ENCODE measurements at regions not wholly inside any gene's neighbourhood (a gene's known extent, or its start where the extent isn't known, plus 50 kb on each side); places are given as distances from the start of the nearest gene placed in this dataset.
"Not testable (repeated sequence)": the region's sequence is repeated elsewhere in the genome, so short reads cannot be mapped to it uniquely, and the experiment has no call there.

DNA sequence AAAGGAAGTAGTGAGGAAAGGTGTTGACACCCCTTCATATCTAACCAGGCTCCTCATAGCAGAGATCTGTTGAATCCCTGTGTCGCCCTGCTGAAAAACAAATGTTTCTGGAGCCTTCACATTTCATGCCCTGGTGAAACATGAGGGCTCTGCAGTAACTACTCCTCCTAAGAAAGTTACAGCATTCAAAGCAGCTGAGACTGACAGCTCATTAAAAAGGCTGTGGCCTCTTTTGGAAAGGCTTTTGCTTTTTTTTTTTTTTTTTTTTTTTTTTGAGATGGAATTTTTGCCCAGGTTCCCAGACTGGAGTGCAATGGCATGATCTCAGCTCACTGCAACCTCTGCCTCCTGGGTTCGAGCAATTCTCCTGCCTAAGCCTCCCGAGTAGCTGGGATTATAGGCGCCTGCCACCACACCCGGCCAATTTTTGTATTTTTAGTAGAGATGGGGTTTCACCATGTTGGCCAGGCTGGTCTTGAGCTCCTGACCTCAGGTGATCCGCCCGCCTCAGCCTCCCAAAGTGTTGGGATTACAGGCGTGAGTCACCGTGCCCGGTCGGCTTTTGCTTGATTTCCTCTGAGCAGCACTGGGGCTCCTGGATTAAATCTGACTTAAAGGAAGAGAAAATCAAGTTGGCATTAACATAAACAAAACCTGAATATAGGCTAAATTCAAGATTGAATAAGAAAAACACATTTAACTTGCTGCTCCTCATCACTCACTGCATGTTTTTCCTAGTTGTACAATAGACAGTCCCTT, 112.9 kb downstream of the PCSK1 start:
- not testable (repeated sequence) for DNase-seq

DNA sequence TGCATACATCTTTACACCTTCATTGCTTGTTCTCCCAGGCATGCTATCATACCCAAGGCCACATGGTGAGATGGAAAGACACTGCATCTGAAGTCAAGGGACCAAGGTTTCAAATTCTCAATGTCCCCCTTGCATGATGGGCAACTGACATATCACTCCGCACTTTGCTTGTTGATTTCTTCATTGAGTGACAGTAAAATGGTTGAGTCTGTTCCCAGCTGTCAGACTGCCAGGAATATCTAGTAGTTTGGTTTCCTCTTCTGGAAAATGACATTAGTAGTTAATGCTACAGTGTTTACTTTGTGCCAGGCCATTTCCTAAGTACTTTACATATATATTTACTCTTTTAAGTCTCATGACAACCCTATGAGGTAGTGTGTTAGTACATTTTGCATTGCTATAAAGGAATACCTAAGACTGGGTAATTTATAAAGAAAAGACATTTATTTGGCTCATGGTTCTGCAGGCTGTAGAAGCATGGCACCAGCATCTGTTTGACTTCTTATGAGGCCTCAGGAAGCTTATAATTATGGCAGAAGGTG, 114.4 kb downstream of the PCSK1 start:
- DNase-seq = no peak

DNA sequence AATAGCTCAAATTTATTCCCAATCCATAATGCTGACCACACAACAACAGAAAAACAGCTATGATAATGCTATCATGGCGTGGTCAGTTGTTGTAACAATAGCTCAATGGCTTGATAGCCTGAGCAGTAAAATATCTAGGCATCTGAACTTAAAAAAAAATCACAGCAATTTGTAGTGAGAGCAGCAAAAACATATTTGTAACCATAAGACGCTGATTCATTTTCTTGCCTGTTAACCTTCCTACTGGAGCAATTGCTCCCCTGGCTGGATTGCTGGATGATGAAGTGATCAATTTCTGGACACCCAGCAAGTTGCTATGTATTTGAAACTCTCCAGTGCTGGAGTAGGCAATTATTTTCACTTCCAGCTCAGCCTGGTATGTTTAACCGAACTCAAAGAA, 115.1 kb downstream of the PCSK1 start:
- no peak for DNase-seq

DNA sequence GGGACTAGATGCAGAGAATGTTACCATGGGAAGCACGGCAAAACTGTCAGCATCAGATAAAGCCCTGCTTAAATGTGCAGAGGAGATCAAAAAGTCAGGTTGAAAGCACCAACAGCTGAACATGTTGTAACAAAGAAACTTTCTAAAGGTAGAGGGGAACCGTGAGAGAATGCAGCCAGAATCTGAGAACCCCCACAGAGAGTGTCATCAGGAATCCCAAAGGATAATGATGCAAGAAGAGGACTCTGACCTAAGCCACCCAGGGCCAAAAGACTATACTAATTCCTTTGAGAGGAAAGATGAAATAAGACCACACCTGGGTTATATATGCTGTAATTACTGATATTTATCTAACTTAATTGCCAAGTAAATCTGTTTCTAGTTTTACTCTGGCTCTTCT, 116.6 kb downstream of the PCSK1 start:
- DNase-seq = no peak

DNA sequence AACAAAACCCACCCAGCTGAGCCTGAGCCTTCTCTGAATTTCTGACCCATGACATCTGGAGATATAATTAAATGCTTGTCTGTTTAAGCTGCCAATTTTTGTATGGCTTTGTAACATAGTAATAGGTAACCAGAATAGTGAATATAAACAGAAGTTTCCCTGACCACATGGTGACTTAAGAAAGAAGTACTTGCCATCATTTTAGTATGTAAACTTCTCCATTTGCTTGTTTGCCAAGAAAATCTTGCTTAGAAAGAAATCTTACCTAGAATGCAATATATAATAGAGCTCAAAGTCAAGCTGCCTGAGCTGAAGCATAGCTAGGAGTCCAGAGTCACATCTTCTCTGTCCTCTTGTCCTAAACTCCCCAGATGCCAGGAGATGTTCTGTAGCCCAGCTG, 117.0 kb downstream of the PCSK1 start:
- DNase-seq = no peak

DNA sequence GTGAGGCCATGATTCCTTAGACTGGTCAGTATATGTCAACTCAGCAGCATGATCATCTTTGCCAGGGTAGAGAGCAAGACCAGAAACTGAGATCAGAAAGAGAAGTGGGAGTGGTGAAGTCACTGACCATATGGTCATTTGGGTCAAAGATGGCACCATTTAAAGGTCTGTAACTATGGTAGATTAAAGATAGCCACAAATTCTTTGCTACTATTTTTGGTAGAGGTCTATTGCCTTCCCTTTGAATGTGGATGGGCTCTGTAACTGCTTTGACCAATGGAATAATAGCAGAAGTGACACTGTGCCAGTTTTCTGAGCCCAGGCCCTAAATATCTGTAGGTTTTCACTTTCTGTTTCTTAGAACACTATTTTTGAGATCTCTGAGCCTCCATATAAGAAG, 117.6 kb downstream of the PCSK1 start:
- DNase-seq = no peak

DNA sequence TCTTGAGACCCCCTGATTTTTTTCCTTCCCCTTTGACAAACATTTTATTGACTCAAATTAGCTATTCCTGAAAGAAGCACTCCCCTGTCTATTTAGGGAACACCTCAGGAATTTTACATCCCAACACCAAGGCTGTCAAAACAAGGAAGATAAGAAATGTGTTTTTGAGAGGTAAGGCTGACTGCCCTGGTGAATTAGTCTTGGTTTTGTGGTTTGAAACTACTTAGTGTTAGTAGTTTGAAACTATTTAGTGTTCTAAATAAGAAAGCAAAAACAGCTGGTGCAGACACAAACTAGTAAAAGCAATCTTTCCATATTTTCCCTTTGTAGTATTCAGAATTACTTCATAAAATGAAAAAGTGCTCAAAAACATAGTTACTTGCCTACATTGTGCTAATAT, 120.7 kb downstream of the PCSK1 start:
- no peak for DNase-seq

DNA sequence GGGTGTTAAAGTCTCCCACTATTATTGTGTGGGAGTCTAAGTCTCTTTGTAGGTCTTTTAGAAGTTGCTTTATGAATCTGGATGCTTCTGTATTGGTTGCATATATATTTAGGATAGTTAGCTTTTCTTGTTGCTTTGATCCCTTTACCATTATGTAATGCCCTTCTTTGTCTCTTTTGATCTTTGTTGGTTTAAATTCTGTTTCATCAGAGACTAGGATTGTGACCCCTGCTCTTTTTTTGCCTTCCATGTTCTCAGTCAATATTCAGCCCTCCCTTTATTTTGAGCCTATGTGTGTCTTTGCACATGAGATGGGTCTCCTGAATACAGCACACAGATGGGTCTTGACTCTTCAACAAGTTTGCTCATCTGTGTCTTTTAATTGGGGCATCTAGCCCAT, 126.0 kb downstream of the PCSK1 start:
- DNase-seq = not testable (repeated sequence)

DNA sequence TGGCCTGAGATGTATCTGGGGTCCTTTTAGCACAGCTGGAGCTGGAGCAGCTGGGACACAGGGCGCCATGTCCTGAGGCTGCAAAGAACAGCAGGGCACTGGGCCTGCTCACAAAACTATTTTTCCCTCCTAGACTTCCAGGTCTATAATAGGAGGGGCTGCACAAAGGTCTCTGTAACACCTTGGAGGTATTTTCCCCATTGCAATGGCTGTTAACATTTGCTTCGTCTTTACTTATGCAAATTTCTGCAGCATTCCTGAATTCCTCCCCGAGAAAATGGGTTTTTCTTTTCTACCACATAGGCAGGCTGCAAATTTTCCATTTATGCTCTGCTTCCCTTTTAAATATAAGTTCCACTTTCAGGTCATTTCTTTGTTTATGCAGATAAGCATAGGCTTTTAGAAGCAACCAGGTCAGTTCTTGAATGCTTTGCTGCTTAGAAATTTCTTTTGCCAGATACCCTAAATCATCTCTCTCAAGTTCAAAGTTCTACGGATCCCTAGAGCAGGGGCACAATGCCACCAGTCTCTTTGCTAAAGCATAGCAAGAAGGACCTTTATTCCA, 130.8 kb downstream of the PCSK1 start:
- no peak for DNase-seq

DNA sequence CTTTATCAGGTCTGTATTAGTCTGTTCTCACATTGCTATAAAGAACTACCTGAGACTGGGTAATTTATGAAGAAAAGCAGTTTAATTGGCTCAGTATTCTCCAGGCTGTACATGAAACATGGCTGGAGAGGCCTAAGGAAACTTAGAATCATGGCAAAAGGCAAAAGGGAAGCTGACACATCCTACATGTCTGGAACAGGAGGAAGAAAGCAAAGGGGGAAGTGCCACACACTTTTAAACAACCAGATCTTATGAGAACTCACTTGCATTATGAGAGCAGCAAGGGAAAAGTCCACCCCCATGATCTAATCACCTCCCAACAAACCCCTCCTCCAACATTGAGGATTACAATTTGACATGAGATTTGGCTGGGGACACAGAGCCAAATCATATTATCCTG, 132.1 kb downstream of the PCSK1 start:
- no peak for DNase-seq

DNA sequence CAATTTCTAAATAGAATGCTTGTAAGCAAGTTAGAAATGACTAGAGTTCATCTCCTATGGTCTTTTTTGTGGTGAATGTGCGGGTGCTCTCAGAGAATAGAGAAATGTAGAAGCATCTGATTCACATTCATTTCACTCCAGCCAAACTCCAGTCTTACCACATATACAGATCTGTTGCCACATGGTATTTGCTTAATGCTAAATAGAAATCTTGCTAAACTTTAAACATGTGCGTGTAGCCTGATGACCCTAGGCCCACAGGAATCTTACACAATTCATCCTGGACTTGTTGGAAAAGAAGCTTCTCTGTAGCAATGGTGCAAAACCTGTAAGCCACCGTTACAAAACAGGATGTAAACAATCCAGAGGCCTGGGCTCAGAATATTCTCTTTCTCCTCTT, 135.2 kb downstream of the PCSK1 start:
- DNase-seq = no peak

DNA sequence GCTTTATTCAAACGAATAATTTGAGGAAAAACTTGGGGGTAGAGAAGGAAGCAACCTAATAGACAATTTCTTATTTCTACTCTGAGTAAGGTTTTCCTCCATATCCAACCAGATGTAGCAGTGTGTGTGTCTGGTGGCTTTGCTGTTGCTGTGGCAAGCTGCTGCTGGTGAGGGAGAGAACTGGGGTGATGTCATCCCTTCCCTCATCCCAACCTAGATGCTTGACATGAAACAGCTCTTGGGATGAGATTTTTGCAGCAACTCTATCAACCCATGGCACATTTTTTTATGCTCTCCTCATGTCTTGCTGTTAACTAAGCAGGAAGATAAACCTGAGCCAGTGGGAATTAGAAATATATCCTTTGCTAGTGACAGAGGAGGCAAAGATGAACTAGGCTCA, 135.8 kb downstream of the PCSK1 start:
- no peak for DNase-seq

DNA sequence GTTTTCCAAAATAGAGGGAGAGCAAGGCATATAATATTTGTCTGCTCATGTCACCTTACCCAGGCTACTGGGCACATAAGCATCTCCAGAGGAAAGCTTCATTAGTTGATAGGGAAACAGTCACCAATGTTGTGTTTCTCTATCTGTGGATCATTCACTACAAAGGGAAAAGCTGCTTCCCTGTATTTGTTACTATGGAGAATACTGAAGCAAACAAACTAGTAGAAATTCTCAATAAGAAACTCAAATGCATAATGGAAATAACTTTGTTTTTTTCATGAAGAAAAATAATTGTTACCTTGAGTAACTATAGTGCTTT, 138.2 kb downstream of the PCSK1 start:
- no peak for DNase-seq

DNA sequence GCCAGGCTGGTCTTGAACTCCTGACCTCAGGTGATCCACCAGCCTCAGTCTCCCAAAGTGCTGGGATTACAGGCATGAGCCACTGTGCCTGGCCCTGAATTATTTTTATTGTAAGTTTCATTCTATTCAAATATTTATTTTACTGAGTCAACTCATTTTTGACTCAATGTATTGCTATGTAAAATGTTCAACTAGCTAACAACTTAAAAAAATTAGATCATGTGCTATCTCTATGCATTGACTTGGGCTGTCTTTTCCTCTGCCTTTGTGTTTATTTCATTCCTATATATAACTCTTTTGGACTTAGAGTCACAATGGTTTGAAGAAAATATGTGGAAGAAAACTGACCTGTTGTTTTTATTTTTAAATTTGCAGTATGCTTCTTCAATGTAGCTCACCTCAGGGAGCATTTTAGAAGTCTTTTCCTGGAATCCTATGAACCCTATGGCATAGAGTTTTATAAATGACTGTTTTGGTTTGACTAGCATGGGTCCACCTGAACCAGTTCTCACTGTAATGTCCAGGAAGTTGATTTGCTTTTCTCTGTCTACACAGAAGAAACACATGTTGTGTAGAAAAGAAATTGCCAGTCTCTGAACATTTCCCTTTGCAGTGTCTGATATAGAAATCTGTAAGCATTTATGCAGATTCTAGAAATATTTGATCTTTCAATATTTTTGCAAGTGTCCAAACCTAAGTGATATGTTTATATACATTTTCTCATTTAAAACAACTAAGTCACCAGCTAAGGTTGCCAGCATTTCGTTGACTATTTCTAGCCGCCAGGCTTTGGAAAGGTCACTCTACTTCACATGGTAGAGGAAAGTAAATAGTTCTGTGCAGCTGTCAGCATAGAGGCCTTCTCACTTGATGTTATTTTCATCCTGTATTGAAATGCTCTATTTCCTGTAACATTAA, 138.8 kb downstream of the PCSK1 start:
- no peak for DNase-seq

DNA sequence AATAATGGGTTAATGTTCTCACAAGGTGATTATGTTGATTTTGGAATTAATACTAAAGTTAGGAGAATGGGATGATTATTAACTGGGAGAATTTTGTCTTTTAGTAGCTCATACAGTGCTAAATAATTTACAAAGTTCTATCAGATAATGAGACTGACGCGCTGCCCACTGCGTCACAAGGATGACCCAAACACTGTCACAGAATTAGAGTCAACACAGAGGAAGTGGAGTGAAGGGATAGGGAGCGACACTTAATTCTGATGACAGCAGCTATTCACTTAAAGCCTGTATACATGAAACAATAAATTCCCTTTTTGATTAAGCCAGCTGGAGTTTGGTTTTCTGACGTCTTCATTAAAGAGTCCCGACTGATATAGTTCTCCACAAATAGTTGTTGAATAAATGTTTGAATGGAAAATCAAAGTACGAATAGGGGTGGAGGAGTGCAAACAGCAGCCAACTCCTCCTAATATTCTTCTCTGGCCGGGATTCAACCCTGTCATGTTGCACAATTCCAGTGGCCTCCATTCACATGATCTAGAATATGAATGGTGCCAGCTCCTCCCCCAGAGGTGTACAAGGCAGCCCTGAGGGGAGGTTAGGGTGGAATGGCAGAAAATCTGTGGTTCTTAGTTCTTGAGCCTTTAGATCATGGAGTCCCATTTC, 140.3 kb downstream of the PCSK1 start:
- DNase-seq = no peak

DNA sequence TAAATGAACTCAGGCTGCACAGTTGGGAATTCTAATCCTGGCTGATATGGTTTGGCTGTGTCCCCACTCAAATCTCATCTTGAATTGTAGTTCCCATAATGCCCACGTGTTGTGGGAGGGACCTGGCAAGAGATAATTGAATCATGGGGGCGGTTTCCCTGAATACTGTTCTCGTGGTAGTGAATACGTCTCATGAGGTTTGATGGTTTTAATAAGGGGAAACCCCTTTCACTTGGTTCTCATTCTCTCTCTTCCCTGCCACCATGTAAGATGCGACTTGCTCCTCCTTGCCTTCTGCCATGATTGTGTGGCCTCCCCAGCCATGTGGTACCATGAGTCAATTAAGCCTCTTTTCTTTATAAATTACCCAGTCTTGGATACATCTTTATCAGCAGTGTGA, 143.8 kb downstream of the PCSK1 start:
- peak in 1 of 2 experiments; percentile 24 for DNase-seq

DNA sequence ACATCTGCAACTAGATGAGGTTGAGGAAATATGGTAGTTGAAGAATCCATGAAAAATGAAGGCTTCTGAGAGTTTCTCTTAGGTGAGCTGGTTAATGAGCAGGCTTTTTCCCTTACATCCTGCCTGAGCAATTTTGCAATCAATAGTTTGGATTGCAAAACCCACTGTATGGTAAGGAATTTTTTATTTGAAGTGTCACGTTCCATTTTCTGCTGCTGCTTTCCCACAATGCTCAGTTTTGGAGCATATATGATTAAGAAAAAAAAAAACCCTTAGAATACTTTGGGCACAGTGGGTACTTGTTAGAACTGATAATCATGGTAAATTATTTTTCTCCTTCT, 144.2 kb downstream of the PCSK1 start:
- DNase-seq = no peak

DNA sequence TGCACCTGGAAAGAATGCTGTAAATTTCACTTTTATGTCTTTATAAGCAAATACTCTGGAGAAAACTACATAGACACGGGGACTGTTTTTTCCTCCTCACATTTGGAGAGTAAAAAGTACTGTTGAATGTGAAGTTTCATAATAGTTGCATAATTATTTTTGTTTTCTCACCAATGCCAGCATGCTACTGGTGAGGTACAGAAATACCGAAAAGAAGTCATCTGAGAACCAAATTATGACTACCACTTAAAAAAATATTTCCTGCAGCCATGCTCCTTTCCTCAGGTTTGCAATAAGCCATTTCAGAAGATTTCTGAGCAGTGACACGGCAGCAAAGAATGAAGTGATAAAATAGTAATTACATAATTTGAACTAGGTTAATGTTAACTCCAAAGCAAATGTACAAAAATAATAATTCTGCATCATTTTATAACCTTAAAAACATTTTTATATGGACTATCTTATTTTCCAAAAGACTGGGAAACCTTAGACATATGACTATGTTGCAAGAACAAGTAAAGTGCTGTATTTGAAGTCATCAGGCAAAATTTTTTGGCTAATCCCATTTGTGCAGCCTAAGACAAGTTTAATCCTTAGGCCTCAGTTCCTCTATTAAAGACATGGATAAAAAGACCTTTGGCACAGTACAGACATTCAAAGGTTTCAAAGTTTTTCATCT, 144.7 kb downstream of the PCSK1 start:
- no peak for DNase-seq

DNA sequence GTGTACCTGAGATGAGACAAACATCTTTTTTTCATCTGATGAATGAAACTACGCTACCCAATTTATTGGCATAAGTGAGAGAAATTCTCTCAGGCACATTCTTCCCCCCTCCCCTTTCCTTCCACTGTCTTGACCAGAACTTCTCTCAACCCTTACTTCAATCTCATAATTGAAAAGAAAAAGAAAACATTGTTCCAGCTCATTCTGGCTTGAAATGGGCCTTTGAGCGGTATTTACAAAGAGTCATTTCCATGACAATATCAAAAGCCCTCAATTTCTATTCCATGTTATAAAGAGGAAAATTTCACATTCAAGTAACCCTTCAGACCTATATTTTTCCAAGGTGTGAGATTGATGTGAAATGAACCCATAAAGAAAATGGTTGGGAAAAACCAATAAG, 145.9 kb downstream of the PCSK1 start:
- DNase-seq = no peak

DNA sequence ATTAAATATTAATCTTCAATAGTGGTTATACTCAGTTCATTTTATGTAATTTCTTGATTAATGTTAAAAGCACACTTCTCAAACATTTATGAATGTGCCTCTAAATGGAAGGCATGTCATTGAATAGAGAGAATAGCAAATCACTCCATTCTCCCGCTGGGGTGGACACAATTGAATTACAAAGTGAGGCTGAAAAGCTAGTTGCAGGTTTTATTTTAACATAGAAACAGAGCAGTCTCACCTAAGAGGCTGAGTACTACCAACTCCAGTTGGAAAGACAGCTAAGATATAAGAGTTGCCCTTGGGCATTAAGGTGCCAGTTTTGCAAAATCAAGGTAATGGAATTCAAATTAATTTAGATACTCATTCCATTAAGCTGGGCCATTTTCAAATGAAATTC, 147.2 kb downstream of the PCSK1 start:
- no peak for DNase-seq

DNA sequence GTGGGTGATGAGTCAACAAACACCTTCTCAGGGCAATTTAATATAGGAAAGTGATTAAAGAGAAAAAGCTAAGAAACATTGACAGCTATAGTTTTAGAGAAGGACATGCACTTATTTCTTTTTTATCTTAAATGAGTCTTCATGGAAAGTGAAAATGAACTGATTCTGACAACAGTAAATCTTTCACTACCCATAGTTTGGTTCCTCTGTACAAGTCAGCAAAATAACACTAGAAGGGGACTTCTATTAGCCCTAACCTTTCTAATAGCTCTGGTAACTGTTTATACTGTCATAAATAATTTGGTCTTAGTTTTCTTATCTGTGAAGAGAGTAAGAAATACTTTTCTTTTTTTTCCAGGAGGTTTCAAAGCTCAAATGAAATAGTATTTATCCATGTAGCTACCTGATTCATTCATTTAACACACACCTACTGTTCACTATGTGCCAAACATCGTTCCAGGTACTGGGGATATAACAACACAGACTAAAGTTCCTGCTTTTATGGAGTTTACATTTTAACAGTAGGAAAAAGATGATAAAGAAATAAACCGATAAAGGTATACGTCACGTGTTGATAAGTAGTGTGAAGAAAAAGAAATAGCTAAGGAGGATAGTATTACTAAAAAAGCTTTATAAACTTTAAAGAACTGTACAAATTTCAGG, 148.2 kb downstream of the PCSK1 start:
- DNase-seq = no peak

DNA sequence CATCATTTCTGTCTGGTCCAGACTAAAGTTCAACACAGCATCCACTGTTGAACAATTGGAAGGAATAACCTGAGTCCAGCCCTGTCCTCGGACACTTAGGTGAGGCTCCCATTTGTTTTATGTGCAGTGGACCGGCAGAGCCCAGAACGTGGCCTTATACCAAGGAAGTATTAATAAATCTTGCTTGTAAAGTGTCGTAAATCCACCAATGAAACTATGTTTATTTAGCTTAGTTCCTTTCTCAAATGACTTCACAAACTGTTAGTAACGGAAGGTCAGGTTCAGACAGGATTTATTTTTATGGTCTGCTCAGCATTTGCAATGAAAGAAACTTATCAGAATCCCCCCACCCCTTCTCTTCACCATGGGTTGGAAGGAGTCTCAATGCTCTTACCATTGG, 149.5 kb downstream of the PCSK1 start:
- no peak for DNase-seq
